ENCODE measurements at regions not wholly inside any gene's neighbourhood (a gene's known extent, or its start where the extent isn't known, plus 50 kb on each side); places are given as distances from the start of the nearest gene placed in this dataset.

- Histone ChIP-seq H3K36me3 (no peaks in the 10 kb centered on the region), H3K4me3 (no peak overlapping the region), H3K27me3 (no peaks in the 10 kb centered on the region), H3K4me1 (no peaks in the 10 kb centered on the region), H3K9me3 (peaks cover 0 to 12% (median 0%) of the 10 kb centered on the region in 3 donors), H3K27ac (no peak overlapping the region)
- WGBS, 2 donors (ENCODE audit: low coverage in 1 of 2), result 86 to 91% methylated on average over 1 of the region's 1 CpG
- no peak for ATAC-seq
- TF ChIP-seq CTCF (IDR thresholded peaks at IDR 0.05) (no peak), POLR2A (IDR thresholded peaks at IDR 0.05) (no peak), POLR2AphosphoS5 (IDR thresholded peaks at IDR 0.05) (no peak), EP300 (IDR thresholded peaks at IDR 0.05) (no peak)
Measured at GRCh38 chr6:164275773-164276172, 861.3 kb downstream of the QKI start.

- Histone ChIP-seq H3K27me3 (no peaks in the 10 kb centered on the region), H3K4me3 (no peak overlapping the region), H3K4me1 (no peaks in the 10 kb centered on the region), H3K9me3 (peaks cover 0 to 12% (median 0%) of the 10 kb centered on the region in 3 donors), H3K36me3 (no peaks in the 10 kb centered on the region), H3K27ac (no peak overlapping the region)
- TF ChIP-seq POLR2A (IDR thresholded peaks at IDR 0.05) (no peak), POLR2AphosphoS5 (IDR thresholded peaks at IDR 0.05) (no peak)
- ATAC-seq, result no peak
- WGBS, 2 donors (ENCODE audit: low coverage in 1 of 2), result 57 to 60% methylated on average over 1 to 2 of the region's 2 CpGs
Measured at GRCh38 chr6:164274493-164274892, 860.0 kb downstream of the QKI start.

- H3K27me3 ChIP-seq, result no peaks in the 10 kb centered on the region
- no peak for TF ChIP-seq CTCF (IDR thresholded peaks at IDR 0.05)
- TF ChIP-seq POLR2AphosphoS5 (IDR thresholded peaks at IDR 0.05), result no peak
- TF ChIP-seq POLR2A (IDR thresholded peaks at IDR 0.05), result no peak
- no peak for TF ChIP-seq EP300 (IDR thresholded peaks at IDR 0.05)
- no peaks in the 10 kb centered on the region for H3K4me1 ChIP-seq
- no peak overlapping the region for H3K27ac ChIP-seq
- H3K9me3 ChIP-seq, result peaks cover 0 to 12% (median 0%) of the 10 kb centered on the region in 3 donors
- 87 to 95% methylated on average over 3 of the region's 3 CpGs for WGBS, 2 donors (ENCODE audit: low coverage in 1 of 2)
- no peak overlapping the region for H3K4me3 ChIP-seq
- ATAC-seq, result no peak
- H3K36me3 ChIP-seq, result no peaks in the 10 kb centered on the region
Measured at GRCh38 chr6:164273491-164273890, 859.0 kb downstream of the QKI start.

GRCh38 chr6:164266851-164267250 is 852.3 kb downstream of the QKI start:
- 71 to 75% methylated on average over 3 of the region's 3 CpGs for WGBS, 2 donors (ENCODE audit: low coverage in 1 of 2)

GRCh38 chr6:164262348-164262747 is 847.8 kb downstream of the QKI start:
- no peak for ATAC-seq
- H3K9me3 ChIP-seq, result no peaks in the 10 kb centered on the region
- TF ChIP-seq EP300 (IDR thresholded peaks at IDR 0.05), result no peak
- no peak for TF ChIP-seq CTCF (IDR thresholded peaks at IDR 0.05)
- no peak for TF ChIP-seq POLR2A (IDR thresholded peaks at IDR 0.05)
- TF ChIP-seq POLR2AphosphoS5 (IDR thresholded peaks at IDR 0.05), result no peak
- no peaks in the 10 kb centered on the region for H3K27me3 ChIP-seq
- H3K36me3 ChIP-seq, result no peaks in the 10 kb centered on the region
- no peak overlapping the region for H3K4me3 ChIP-seq
- 37 to 59% methylated on average over 3 to 5 of the region's 5 CpGs for WGBS, 2 donors (ENCODE audit: low coverage in 1 of 2)
- H3K4me1 ChIP-seq, result no peaks in the 10 kb centered on the region
- no peak overlapping the region for H3K27ac ChIP-seq

More at GRCh38 chr6:164266851-164267250, 852.3 kb downstream of the QKI start:
- TF ChIP-seq POLR2A (IDR thresholded peaks at IDR 0.05), result no peak
- TF ChIP-seq EP300 (IDR thresholded peaks at IDR 0.05), result no peak
- no peak for TF ChIP-seq POLR2AphosphoS5 (IDR thresholded peaks at IDR 0.05)
- no peak for TF ChIP-seq CTCF (IDR thresholded peaks at IDR 0.05)
- no peak overlapping the region for H3K4me3 ChIP-seq
- ATAC-seq, result no peak
- no peaks in the 10 kb centered on the region for H3K9me3 ChIP-seq
- no peaks in the 10 kb centered on the region for H3K36me3 ChIP-seq
- no peak overlapping the region for H3K27ac ChIP-seq
- H3K27me3 ChIP-seq, result no peaks in the 10 kb centered on the region
- no peaks in the 10 kb centered on the region for H3K4me1 ChIP-seq
